Stimulated activated CD4-positive, alpha-beta T cell treated with anti-CD3 and anti-CD28 coated beads, TNF-alpha, amount 100 ng/mL, for 48 hours (primary cell): ENCODE measurements at regions not wholly inside any gene's neighbourhood (a gene's known extent, or its start where the extent isn't known, plus 50 kb on each side); places are given as distances from the start of the nearest gene placed in this dataset.

Experiments used
- DNase-seq, 3 donors: peaks; one replicate each; pipeline ENCODE4 v3.0.0-alpha.2; 2020; ENCODE audit warnings: low read depth in 3 of 3

- DNase-seq, result no peak
Measured at GRCh38 chr3:82287562-82287961, 526.1 kb upstream of the GBE1 start.

GRCh38 chr3:82281205-82281604, 519.8 kb upstream of the GBE1 start:
- no peak for DNase-seq

GRCh38 chr3:82276992-82277391, 515.5 kb upstream of the GBE1 start:
- DNase-seq, result no peak

GRCh38 chr3:82274897-82275296, 513.5 kb upstream of the GBE1 start:
- DNase-seq, result no peak

- DNase-seq, result no peak
Measured at GRCh38 chr3:82265747-82266146, 504.3 kb upstream of the GBE1 start.

- no peak for DNase-seq
Measured at GRCh38 chr3:82262193-82262592, 500.7 kb upstream of the GBE1 start.

- no peak for DNase-seq
Measured at GRCh38 chr3:82261637-82262036, 500.2 kb upstream of the GBE1 start.

- no peak for DNase-seq
Measured at GRCh38 chr3:82261013-82261412, 499.6 kb upstream of the GBE1 start.

GRCh38 chr3:82259994-82260393, 498.5 kb upstream of the GBE1 start:
- DNase-seq, result no peak

- no peak for DNase-seq
Measured at GRCh38 chr3:82240322-82240721, 478.9 kb upstream of the GBE1 start.

- DNase-seq, result no peak
Measured at GRCh38 chr3:82236257-82236656, 474.8 kb upstream of the GBE1 start.

GRCh38 chr3:82229397-82229796, 468.0 kb upstream of the GBE1 start:
- no peak for DNase-seq

GRCh38 chr3:82224661-82225060, 463.2 kb upstream of the GBE1 start:
- DNase-seq, result no peak

GRCh38 chr3:82222401-82222800, 461.0 kb upstream of the GBE1 start:
- DNase-seq, result no peak

GRCh38 chr3:82217571-82217970, 456.1 kb upstream of the GBE1 start:
- no peak for DNase-seq

- DNase-seq, result no peak
Measured at GRCh38 chr3:82208002-82208710, 446.7 kb upstream of the GBE1 start.

- no peak for DNase-seq
Measured at GRCh38 chr3:82202269-82202668, 440.8 kb upstream of the GBE1 start.

GRCh38 chr3:82201316-82201715, 439.9 kb upstream of the GBE1 start:
- DNase-seq, result no peak

GRCh38 chr3:82198009-82198408, 436.6 kb upstream of the GBE1 start:
- DNase-seq, result no peak

- DNase-seq, result no peak
Measured at GRCh38 chr3:82196645-82197044, 435.2 kb upstream of the GBE1 start.

- DNase-seq, result no peak
Measured at GRCh38 chr3:82194870-82195269, 433.4 kb upstream of the GBE1 start.

- no peak for DNase-seq
Measured at GRCh38 chr3:82186017-82186416, 424.6 kb upstream of the GBE1 start.

GRCh38 chr3:82179291-82179690, 417.8 kb upstream of the GBE1 start:
- DNase-seq, result no peak

- no peak for DNase-seq
Measured at GRCh38 chr3:82178291-82178690, 416.8 kb upstream of the GBE1 start.
